Smooth muscle cell (in vitro differentiated cells): ENCODE measurements at regions not wholly inside any gene's neighbourhood (a gene's known extent, or its start where the extent isn't known, plus 50 kb on each side); places are given as distances from the start of the nearest gene placed in this dataset.
A peak's percentile ranks its signal among the peaks of the same experiment; 100 is the strongest.

Source experiments
- DNase-seq: peaks from one replicate; lab custom pipeline; 2025; ENCODE audit not compliant: unreplicated experiment; lab: John Stamatoyannopoulos, UW
- H2AFZ ChIP-seq: fragments of 200-600 bp; sonication (generic); 2 replicates; pipeline ENCODE4 v1.6.0; 2016; ENCODE audit warnings: antibody characterized with exemption, low read depth, mild to moderate bottlenecking
- H3F3A ChIP-seq: fragments of 200-600 bp; sonication (generic); 2 replicates; pipeline ENCODE4 v1.6.0; 2017; ENCODE audit warnings: antibody characterized with exemption, low read depth
- H3K27ac ChIP-seq: fragments of 200-600 bp; sonication (generic); 2 replicates; pipeline ENCODE4 v1.5.1; 2016; ENCODE audit warnings: low read depth, mild to moderate bottlenecking
- H3K27me3 ChIP-seq: fragments of 200-600 bp; sonication (generic); 2 replicates; pipeline ENCODE4 v1.6.1; 2016; ENCODE audit warnings: low read depth, mild to moderate bottlenecking
- H3K36me3 ChIP-seq: fragments of 200-600 bp; sonication (generic); 2 replicates; pipeline ENCODE4 v1.5.1; 2016; ENCODE audit warnings: low read depth
- H3K4me1 ChIP-seq: fragments of 200-600 bp; sonication (generic); 2 replicates; pipeline ENCODE4 v1.5.1; 2016; ENCODE audit warnings: low read depth
- H3K4me2 ChIP-seq: fragments of 200-600 bp; sonication (generic); 2 replicates; pipeline ENCODE4 v1.6.0; 2016; ENCODE audit warnings: mild to moderate bottlenecking
- H3K4me3 ChIP-seq: fragments of 200-600 bp; sonication (generic); 2 replicates; pipeline ENCODE4 v1.5.1; 2016; ENCODE audit warnings: mild to moderate bottlenecking
- H3K79me2 ChIP-seq: fragments of 200-600 bp; sonication (generic); 2 replicates; pipeline ENCODE4 v1.6.0; 2016; ENCODE audit warnings: low read depth, mild to moderate bottlenecking
- H3K9ac ChIP-seq: fragments of 200-600 bp; sonication (generic); 2 replicates; pipeline ENCODE4 v1.6.0; 2016; ENCODE audit warnings: low read depth
- H3K9me3 ChIP-seq: fragments of 200-600 bp; sonication (generic); replicated peaks from 2 replicates; pipeline ENCODE4 v1.5.1; 2016; ENCODE audit warnings: low read depth
- H4K20me1 ChIP-seq: fragments of 200-600 bp; sonication (generic); 2 replicates; pipeline ENCODE4 v1.6.0; 2016; ENCODE audit warnings: low read depth
- WGBS: methylation state at CpG from one replicate; pipeline ENCODE4 v1.1.7; 2016; ENCODE audit warnings: low lambda C conversion rate; 5-methylcytosine and 5-hydroxymethylcytosine counted together
- TF ChIP-seq, protein P1 (sequence below): fragments of 200-600 bp; sonication (generic); IDR thresholded peaks from 2 replicates; pipeline ENCODE4 v1.5.1; 2017; ENCODE audit warnings: borderline replicate concordance, mild to moderate bottlenecking, antibody characterized with exemption; ENCODE audit not compliant: insufficient read depth, poor library complexity, severe bottlenecking

DNA sequence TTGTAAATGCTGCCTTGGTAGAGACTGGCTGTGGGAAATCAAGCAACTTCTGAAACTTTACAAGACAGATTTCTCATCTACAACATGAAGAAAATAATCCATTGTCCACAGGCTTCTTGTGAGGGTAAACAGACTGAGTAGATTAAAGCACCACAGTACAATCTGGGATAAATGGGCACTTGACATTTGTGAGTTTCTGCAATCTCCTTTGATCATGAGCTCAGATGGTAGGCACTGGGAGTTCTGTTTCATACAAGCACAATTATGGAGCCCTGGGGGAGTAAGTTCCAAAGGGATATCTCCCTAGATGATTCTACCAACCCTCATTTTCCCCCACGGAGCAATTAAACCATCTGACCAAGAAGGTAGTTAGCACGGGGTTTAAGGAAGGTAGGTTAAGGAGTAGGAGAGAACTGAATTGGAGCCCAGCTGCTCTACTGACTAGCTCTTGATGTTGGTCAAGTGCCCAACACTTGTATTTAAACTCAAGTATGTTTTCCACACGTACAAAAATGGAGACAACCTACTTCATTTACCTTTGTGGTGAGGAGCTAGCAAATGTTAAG is 479.5 kb upstream of the TNC start:
- H3K9ac ChIP-seq, result peak overlapping the region; percentile 54
- H3K4me3 ChIP-seq, result peak overlapping the region; percentile 31
- H3K36me3 ChIP-seq, result no peaks in the 10 kb centered on the region
- H3K9me3 ChIP-seq, result no peaks in the 10 kb centered on the region
- no peak overlapping the region for H2AFZ ChIP-seq
- no peak for DNase-seq
- no peaks in the 10 kb centered on the region for H3K79me2 ChIP-seq
- no peaks in the 10 kb centered on the region for H4K20me1 ChIP-seq
- H3K4me1 ChIP-seq, result peaks cover 34% of the 10 kb centered on the region
- peak overlapping the region; percentile 91 for H3K27ac ChIP-seq
- H3F3A ChIP-seq, result peaks cover 14% of the 10 kb centered on the region
- H3K4me2 ChIP-seq, result peak overlapping the region; percentile 77
- H3K27me3 ChIP-seq, result no peaks in the 10 kb centered on the region
- TF ChIP-seq, protein P1, sequence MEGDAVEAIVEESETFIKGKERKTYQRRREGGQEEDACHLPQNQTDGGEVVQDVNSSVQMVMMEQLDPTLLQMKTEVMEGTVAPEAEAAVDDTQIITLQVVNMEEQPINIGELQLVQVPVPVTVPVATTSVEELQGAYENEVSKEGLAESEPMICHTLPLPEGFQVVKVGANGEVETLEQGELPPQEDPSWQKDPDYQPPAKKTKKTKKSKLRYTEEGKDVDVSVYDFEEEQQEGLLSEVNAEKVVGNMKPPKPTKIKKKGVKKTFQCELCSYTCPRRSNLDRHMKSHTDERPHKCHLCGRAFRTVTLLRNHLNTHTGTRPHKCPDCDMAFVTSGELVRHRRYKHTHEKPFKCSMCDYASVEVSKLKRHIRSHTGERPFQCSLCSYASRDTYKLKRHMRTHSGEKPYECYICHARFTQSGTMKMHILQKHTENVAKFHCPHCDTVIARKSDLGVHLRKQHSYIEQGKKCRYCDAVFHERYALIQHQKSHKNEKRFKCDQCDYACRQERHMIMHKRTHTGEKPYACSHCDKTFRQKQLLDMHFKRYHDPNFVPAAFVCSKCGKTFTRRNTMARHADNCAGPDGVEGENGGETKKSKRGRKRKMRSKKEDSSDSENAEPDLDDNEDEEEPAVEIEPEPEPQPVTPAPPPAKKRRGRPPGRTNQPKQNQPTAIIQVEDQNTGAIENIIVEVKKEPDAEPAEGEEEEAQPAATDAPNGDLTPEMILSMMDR, result no peak
- 65% methylated on average over 3 of the region's 3 CpGs for WGBS

DNA sequence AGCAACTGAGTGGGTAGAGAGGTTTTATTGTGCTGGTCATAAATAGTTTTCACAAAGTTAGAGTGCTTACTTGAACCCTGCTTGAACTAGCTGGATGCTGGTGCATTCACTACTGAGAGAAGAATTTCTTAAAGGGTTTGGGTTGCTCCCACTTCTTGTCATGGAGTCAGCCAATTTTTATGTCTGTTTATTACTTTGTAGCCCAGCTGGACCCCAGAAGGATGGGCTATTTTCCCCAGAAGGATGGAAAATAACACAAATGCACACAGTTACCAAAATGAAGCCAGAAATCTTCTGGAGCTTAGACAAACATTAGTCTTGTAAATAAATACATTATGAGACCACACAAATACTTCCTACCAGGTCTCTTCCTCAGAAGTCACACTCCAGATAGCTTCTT is 480.8 kb upstream of the TNC start:
- H3K4me1 ChIP-seq, result peaks cover 33% of the 10 kb centered on the region

DNA sequence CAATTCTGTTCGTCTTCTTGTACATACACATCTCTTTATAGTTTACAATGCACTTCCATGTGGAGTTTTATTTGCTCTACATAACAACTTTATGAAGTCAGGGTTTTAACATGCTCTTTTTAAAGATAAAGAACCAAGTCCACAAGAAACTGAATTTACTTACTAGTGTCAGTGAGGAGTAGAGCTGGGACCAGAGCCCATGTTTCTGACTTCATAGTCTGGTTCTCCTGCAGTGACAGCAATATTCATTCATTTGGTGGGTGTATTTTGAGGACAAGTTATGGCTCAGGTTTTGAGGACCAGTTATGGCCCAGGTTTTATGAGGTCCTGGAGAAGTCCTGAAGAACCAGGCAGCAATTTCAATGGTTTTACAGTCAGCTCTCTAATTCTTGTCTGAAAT is 481.9 kb upstream of the TNC start:
- WGBS, result 39% methylated on average over 1 of the region's 1 CpG
- no peak overlapping the region for H3K27ac ChIP-seq
- TF ChIP-seq, protein P1, result no peak
- H3K4me3 ChIP-seq, result no peak overlapping the region
- no peak overlapping the region for H3K9ac ChIP-seq
- no peaks in the 10 kb centered on the region for H3K79me2 ChIP-seq
- DNase-seq, result no peak
- H3K4me2 ChIP-seq, result no peak overlapping the region
- peaks cover 22% of the 10 kb centered on the region for H3K4me1 ChIP-seq
- no peaks in the 10 kb centered on the region for H4K20me1 ChIP-seq
- no peaks in the 10 kb centered on the region for H3K27me3 ChIP-seq
- H3K36me3 ChIP-seq, result no peaks in the 10 kb centered on the region
- peak overlapping the region; percentile 56 for H2AFZ ChIP-seq
- H3F3A ChIP-seq, result peaks cover 6% of the 10 kb centered on the region
- H3K9me3 ChIP-seq, result no peaks in the 10 kb centered on the region

More for the DNA sequence above, 480.8 kb upstream of the TNC start:
- no peak overlapping the region for H3K9ac ChIP-seq
- H3K79me2 ChIP-seq, result no peaks in the 10 kb centered on the region
- peak overlapping the region; percentile 4 for H3K4me2 ChIP-seq
- peaks cover 14% of the 10 kb centered on the region for H3F3A ChIP-seq
- no peak overlapping the region for H3K4me3 ChIP-seq
- H2AFZ ChIP-seq, result no peak overlapping the region
- no peak overlapping the region for H3K27ac ChIP-seq
- H3K9me3 ChIP-seq, result no peaks in the 10 kb centered on the region
- no peaks in the 10 kb centered on the region for H3K36me3 ChIP-seq
- no peaks in the 10 kb centered on the region for H3K27me3 ChIP-seq
- no peaks in the 10 kb centered on the region for H4K20me1 ChIP-seq
- DNase-seq, result no peak
- TF ChIP-seq, protein P1, result no peak

DNA sequence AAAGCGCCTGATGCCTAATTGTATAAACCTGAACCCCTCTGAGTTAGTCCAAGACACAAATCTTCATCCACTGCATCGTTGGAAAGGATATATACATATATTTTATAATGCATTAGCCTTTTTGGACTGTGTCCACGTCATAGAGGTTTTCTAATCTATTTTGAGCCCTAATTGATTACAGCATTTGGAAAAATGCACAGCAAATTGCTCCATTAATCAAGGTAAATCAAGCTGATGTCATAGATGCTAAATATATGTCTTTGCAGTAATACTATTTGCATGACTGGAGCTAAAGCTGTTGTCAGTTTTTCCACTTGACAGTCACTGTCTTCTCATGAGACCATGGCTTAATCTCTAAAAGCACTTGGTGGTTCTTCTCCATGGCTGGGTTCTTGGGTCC is 483.5 kb upstream of the TNC start:
- TF ChIP-seq, protein P1, result no peak
- Histone ChIP-seq H3F3A (no peaks in the 10 kb centered on the region), H3K9ac (no peak overlapping the region), H3K27me3 (no peaks in the 10 kb centered on the region), H3K4me2 (no peak overlapping the region), H3K79me2 (no peaks in the 10 kb centered on the region), H4K20me1 (no peaks in the 10 kb centered on the region), H3K4me1 (peaks cover 7% of the 10 kb centered on the region), H3K9me3 (no peaks in the 10 kb centered on the region), H3K27ac (no peak overlapping the region), H3K36me3 (no peaks in the 10 kb centered on the region), H2AFZ (no peak overlapping the region), H3K4me3 (no peak overlapping the region)
- WGBS, result 98% methylated on average over 3 of the region's 3 CpGs
- DNase-seq, result no peak
